ENCODE measurements at regions not wholly inside any gene's neighbourhood (a gene's known extent, or its start where the extent isn't known, plus 50 kb on each side); places are given as distances from the start of the nearest gene placed in this dataset.

GRCh38 chr3:69568951-69569350 lies 170.3 kb upstream of the MITF start:
- TF ChIP-seq CTCF (IDR thresholded peaks at IDR 0.05; ENCODE audit: extremely low read depth in 1 of 2, insufficient read depth in 1 of 2, low read depth in 1 of 2, low read length in 2 of 2) (no peak), MAX (IDR thresholded peaks at IDR 0.05; ENCODE audit: insufficient read depth, insufficient read length) (no peak), POLR2A (IDR thresholded peaks at IDR 0.05; ENCODE audit: low read depth, low read length) (no peak), EZH2 (IDR thresholded peaks at IDR 0.05; ENCODE audit: borderline replicate concordance, low read depth, low read length, severe bottlenecking) (no peak), MYC (IDR thresholded peaks at IDR 0.05; ENCODE audit: low read depth, low read length) (no peak)

Measured in endothelial cell of umbilical vein (primary cell).